ENCODE measurements at regions not wholly inside any gene's neighbourhood (a gene's known extent, or its start where the extent isn't known, plus 50 kb on each side); places are given as distances from the start of the nearest gene placed in this dataset.

GRCh38 chr2:157056200-157056676 is 201.3 kb upstream of the GALNT5 start:
- CTCF ChIA-PET: interaction anchor here (0.6 kb wide), 2 partner anchors 148 to 443 kb away, joined by 3 read pairs; no protein-coding TSS in a partner anchor
- no peak for ATAC-seq

DNA sequence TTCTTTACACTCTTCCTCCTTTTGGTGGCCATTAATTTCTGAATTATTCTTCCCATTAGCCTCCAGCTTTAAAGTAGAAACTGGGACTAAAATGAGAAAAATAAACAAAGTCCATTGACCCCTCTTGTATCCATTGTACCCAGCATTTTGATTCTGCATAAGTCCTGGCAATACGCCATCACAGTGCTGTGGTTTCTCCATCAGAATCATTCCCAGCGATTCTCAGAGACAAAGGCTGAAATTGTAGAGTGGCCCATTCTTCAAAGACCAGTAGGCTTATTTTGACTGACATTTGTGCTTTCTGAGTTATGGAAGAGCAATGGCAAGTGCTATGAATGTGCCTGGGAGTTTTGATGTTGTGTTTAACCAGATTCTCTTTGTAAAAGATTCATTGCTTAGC is 199.3 kb upstream of the GALNT5 start:
- no peaks in the 10 kb centered on the region for H3K4me1 Mint-ChIP-seq
- H3K4me3 Mint-ChIP-seq: no peak overlapping the region
- no peaks in the 10 kb centered on the region for H3K9me3 Mint-ChIP-seq (ENCODE audit: low read depth)
- H3K36me3 Mint-ChIP-seq: no peaks in the 10 kb centered on the region
- peaks cover 7% of the 10 kb centered on the region for H3K27me3 Mint-ChIP-seq
- CTCF ChIA-PET: no interaction called here
- H3K27ac Mint-ChIP-seq: no peak overlapping the region
- ATAC-seq (no peak), DNase-seq (no peak)

More at GRCh38 chr2:157056200-157056676, 201.3 kb upstream of the GALNT5 start:
- no peaks in the 10 kb centered on the region for H3K9me3 Mint-ChIP-seq (ENCODE audit: low read depth)
- no peaks in the 10 kb centered on the region for H3K4me1 Mint-ChIP-seq
- no peak for DNase-seq
- peaks cover 13% of the 10 kb centered on the region for H3K27me3 Mint-ChIP-seq
- no peak overlapping the region for H3K27ac Mint-ChIP-seq
- no peaks in the 10 kb centered on the region for H3K36me3 Mint-ChIP-seq
- H3K4me3 Mint-ChIP-seq: no peak overlapping the region

DNA sequence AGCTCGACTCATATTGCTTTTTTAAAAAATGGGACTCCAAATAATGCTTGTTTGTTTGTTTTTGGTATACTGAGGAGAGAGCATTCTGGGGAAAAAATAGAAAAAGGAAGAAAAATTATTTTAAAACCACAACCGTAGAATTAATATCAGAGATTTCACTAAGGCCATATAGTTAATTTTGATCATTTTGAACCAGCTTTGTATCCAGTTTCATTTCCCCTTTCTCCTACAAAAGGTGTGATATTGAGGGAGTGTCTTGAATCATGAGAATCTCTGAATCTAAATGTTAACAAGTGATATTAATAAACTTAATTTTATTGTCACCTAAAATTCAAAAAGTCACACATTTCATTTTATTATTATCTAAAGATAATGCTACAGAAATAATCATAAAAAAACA is 198.5 kb upstream of the GALNT5 start:
- CTCF ChIA-PET: no interaction called here
- no peak for DNase-seq
- Mint-ChIP-seq H3K4me1 (no peaks in the 10 kb centered on the region), H3K27ac (no peak overlapping the region), H3K27me3 (peaks cover 3% of the 10 kb centered on the region), H3K9me3 (ENCODE audit: low read depth) (no peaks in the 10 kb centered on the region), H3K36me3 (no peaks in the 10 kb centered on the region), H3K4me3 (no peak overlapping the region)
- no peak for ATAC-seq

GRCh38 chr2:157061799-157062198 is 195.7 kb upstream of the GALNT5 start:
- no peak for DNase-seq
- Mint-ChIP-seq H3K27ac (no peak overlapping the region), H3K27me3 (peaks cover 5% of the 10 kb centered on the region), H3K9me3 (ENCODE audit: low read depth) (no peaks in the 10 kb centered on the region), H3K36me3 (no peaks in the 10 kb centered on the region), H3K4me3 (no peak overlapping the region), H3K4me1 (no peaks in the 10 kb centered on the region)
- CTCF ChIA-PET: no interaction called here
- ATAC-seq: no peak

- Mint-ChIP-seq H3K4me1 (no peaks in the 10 kb centered on the region), H3K27me3 (peaks cover 8% of the 10 kb centered on the region), H3K9me3 (ENCODE audit: low read depth) (no peaks in the 10 kb centered on the region), H3K4me3 (no peak overlapping the region), H3K36me3 (no peaks in the 10 kb centered on the region), H3K27ac (no peak overlapping the region)
- DNase-seq (no peak), ATAC-seq (no peak)
- CTCF ChIA-PET: no interaction called here
Observed at GRCh38 chr2:157067562-157067961, 189.9 kb upstream of the GALNT5 start.

GRCh38 chr2:157068237-157068636 is 189.3 kb upstream of the GALNT5 start:
- Mint-ChIP-seq H3K36me3 (no peaks in the 10 kb centered on the region), H3K27me3 (peaks cover 8% of the 10 kb centered on the region), H3K4me1 (no peaks in the 10 kb centered on the region), H3K4me3 (no peak overlapping the region), H3K27ac (no peak overlapping the region), H3K9me3 (ENCODE audit: low read depth) (no peaks in the 10 kb centered on the region)
- DNase-seq (no peak), ATAC-seq (no peak)
- CTCF ChIA-PET: no interaction called here

GRCh38 chr2:157075924-157076323 is 181.6 kb upstream of the GALNT5 start:
- Mint-ChIP-seq H3K36me3 (no peaks in the 10 kb centered on the region), H3K4me3 (no peak overlapping the region)

DNA sequence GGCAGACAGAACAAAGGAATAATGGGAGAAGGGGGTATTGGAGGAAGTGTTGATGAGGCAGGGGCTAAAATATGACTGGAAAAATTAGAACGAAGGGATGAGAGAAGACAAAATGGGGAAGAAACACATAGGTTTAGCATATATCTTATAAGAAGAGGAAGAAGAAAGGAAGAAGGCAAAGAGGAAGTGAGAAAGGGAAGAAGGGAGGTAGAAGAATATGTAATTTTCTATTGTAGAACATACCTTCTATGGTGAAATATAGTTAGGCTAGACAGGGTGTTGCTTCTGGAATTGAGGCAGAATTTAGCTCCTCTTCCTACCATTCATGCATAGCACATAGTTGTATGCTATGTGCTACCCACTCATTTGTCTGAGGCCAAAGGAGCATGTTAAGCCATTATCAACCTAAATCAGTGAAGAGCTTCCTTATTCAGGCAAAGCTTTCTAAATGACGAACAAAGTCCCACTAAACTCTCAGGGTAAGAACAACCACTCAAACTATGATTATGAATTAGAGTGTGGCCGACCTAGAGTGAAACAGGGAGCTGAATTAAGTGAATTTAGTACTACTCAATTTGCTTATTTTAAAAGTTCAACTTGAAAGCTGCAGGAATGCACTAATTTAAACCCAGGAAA is 180.9 kb upstream of the GALNT5 start:
- H3K27me3 Mint-ChIP-seq: peaks cover 2% of the 10 kb centered on the region
- CTCF ChIA-PET: no interaction called here
- H3K4me1 Mint-ChIP-seq: no peaks in the 10 kb centered on the region
- no peaks in the 10 kb centered on the region for H3K36me3 Mint-ChIP-seq
- ATAC-seq (no peak), DNase-seq (no peak)
- no peak overlapping the region for H3K27ac Mint-ChIP-seq
- H3K4me3 Mint-ChIP-seq: no peak overlapping the region
- no peaks in the 10 kb centered on the region for H3K9me3 Mint-ChIP-seq (ENCODE audit: low read depth)

More at GRCh38 chr2:157075924-157076323, 181.6 kb upstream of the GALNT5 start:
- Mint-ChIP-seq H3K9me3 (ENCODE audit: low read depth) (no peaks in the 10 kb centered on the region), H3K27ac (no peak overlapping the region), H3K4me1 (no peaks in the 10 kb centered on the region), H3K27me3 (peaks cover 2% of the 10 kb centered on the region)
- ATAC-seq (no peak), DNase-seq (no peak)
- CTCF ChIA-PET: no interaction called here

- Mint-ChIP-seq H3K4me1 (no peaks in the 10 kb centered on the region), H3K27me3 (peaks cover 2% of the 10 kb centered on the region), H3K9me3 (ENCODE audit: low read depth) (no peaks in the 10 kb centered on the region), H3K36me3 (no peaks in the 10 kb centered on the region), H3K4me3 (no peak overlapping the region), H3K27ac (no peak overlapping the region)
- no peak for DNase-seq
- CTCF ChIA-PET: no interaction called here
- no peak for ATAC-seq
Observed at GRCh38 chr2:157077753-157078350, 179.7 kb upstream of the GALNT5 start.

GRCh38 chr2:157082950-157083349 is 174.6 kb upstream of the GALNT5 start:
- H3K9me3 Mint-ChIP-seq (ENCODE audit: low read depth): no peaks in the 10 kb centered on the region
- H3K4me3 Mint-ChIP-seq: no peak overlapping the region
- ATAC-seq (no peak), DNase-seq (no peak)
- H3K36me3 Mint-ChIP-seq: no peaks in the 10 kb centered on the region
- CTCF ChIA-PET: no interaction called here
- H3K27ac Mint-ChIP-seq: no peak overlapping the region
- H3K4me1 Mint-ChIP-seq: no peaks in the 10 kb centered on the region
- peaks cover 2% of the 10 kb centered on the region for H3K27me3 Mint-ChIP-seq

GRCh38 chr2:157085522-157085921 is 172.0 kb upstream of the GALNT5 start:
- Mint-ChIP-seq H3K27me3 (no peaks in the 10 kb centered on the region), H3K4me1 (no peaks in the 10 kb centered on the region), H3K27ac (no peak overlapping the region), H3K4me3 (no peak overlapping the region), H3K36me3 (no peaks in the 10 kb centered on the region), H3K9me3 (ENCODE audit: low read depth) (no peaks in the 10 kb centered on the region)
- CTCF ChIA-PET: no interaction called here
- DNase-seq (no peak), ATAC-seq (no peak)

GRCh38 chr2:157087373-157088002 is 170.0 kb upstream of the GALNT5 start:
- no peak overlapping the region for H3K27ac Mint-ChIP-seq

GRCh38 chr2:157093666-157094065 is 163.8 kb upstream of the GALNT5 start:
- Mint-ChIP-seq H3K9me3 (ENCODE audit: low read depth) (no peaks in the 10 kb centered on the region), H3K36me3 (no peaks in the 10 kb centered on the region)
- CTCF ChIA-PET: no interaction called here

More at GRCh38 chr2:157087373-157088002, 170.0 kb upstream of the GALNT5 start:
- Mint-ChIP-seq H3K27me3 (no peaks in the 10 kb centered on the region), H3K4me1 (no peaks in the 10 kb centered on the region), H3K4me3 (no peak overlapping the region), H3K9me3 (ENCODE audit: low read depth) (no peaks in the 10 kb centered on the region), H3K36me3 (no peaks in the 10 kb centered on the region)
- ATAC-seq (no peak), DNase-seq (no peak)
- CTCF ChIA-PET: no interaction called here

DNA sequence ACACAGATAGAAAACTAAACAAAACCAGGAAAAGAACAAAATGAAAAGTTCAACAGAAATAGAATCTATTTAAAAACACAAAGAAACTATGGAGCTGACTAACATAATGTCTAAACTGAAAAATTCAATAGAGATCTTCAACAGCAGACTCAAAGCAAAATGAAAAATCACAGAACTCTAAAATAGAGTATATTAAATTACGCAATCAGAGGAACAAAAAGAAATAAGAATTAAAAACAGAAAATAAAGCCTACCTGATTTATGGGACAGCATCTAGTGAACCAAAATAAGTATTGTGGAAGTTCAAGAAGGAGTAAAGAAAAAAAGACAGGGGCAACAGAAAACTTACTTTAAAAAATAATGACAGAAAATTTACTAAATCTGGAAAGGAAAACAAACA is 152.1 kb upstream of the GALNT5 start:
- ATAC-seq: no peak
- H3K4me1 Mint-ChIP-seq: no peaks in the 10 kb centered on the region
- H3K27me3 Mint-ChIP-seq: no peaks in the 10 kb centered on the region
- H3K4me3 Mint-ChIP-seq: no peak overlapping the region
- H3K27ac Mint-ChIP-seq: no peak overlapping the region
- DNase-seq: no peak
- CTCF ChIA-PET: no interaction called here
- no peaks in the 10 kb centered on the region for H3K36me3 Mint-ChIP-seq
- H3K9me3 Mint-ChIP-seq (ENCODE audit: low read depth): peaks cover 3% of the 10 kb centered on the region

More at GRCh38 chr2:157093666-157094065, 163.8 kb upstream of the GALNT5 start:
- no peaks in the 10 kb centered on the region for H3K4me1 Mint-ChIP-seq
- no peak overlapping the region for H3K27ac Mint-ChIP-seq
- ATAC-seq: no peak
- DNase-seq: no peak
- H3K27me3 Mint-ChIP-seq: no peaks in the 10 kb centered on the region
- no peak overlapping the region for H3K4me3 Mint-ChIP-seq
